ENCODE measurements at regions not wholly inside any gene's neighbourhood (a gene's known extent, or its start where the extent isn't known, plus 50 kb on each side); places are given as distances from the start of the nearest gene placed in this dataset.

DNA sequence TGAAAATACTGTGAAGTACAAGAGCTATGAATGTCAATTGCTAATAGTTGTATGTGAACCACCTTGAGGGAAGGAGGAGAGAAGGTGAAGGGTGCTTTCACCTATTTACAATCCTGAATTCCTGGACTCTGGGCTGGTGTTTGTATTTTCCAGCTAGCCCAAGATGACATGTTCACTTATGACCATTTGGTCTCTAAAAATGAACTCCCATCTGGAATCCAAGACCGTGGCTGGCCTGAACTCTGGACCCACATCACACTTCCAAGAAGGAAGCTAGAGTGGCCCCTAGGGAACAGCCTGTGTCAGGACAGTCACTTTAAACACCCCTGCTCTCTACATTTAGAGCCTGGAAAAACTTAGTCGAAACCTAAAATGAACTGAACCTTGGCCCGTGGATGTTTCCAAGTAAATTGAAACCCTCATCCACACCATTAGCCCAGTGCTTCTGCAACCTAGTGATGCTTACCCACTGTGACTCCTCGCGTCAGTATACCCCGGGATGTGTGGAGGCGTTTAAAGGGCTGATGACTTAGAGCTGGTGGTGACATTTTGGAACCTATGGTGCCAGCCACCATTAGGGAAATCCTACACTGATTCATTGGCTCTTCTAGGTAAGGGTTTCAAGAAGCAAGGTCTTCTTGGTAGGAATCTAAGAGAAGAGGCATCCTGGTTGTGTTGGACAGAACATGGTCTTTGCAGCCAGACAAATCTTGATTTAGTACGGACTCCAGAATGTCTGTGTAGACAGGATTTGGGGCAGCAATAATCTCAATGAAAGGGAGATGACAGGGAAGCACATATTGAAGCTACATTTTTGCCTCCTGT, 171.5 kb upstream of the IRF2BP2 start:
- TF ChIP-seq, protein P1, sequence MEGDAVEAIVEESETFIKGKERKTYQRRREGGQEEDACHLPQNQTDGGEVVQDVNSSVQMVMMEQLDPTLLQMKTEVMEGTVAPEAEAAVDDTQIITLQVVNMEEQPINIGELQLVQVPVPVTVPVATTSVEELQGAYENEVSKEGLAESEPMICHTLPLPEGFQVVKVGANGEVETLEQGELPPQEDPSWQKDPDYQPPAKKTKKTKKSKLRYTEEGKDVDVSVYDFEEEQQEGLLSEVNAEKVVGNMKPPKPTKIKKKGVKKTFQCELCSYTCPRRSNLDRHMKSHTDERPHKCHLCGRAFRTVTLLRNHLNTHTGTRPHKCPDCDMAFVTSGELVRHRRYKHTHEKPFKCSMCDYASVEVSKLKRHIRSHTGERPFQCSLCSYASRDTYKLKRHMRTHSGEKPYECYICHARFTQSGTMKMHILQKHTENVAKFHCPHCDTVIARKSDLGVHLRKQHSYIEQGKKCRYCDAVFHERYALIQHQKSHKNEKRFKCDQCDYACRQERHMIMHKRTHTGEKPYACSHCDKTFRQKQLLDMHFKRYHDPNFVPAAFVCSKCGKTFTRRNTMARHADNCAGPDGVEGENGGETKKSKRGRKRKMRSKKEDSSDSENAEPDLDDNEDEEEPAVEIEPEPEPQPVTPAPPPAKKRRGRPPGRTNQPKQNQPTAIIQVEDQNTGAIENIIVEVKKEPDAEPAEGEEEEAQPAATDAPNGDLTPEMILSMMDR (IDR thresholded peaks at IDR 0.05), result no peak
- TF ChIP-seq POLR2A (IDR thresholded peaks at IDR 0.05), result no peak

All from uterus (tissue), 2 donors.